GM12891 (cell line): ENCODE measurements at regions not wholly inside any gene's neighbourhood (a gene's known extent, or its start where the extent isn't known, plus 50 kb on each side); places are given as distances from the start of the nearest gene placed in this dataset.

Experiments used
- POLR2A ChIP-seq: IDR thresholded peaks from 2 replicates; pipeline ENCODE4 v1.6.1; 2011; ENCODE audit warnings: low read depth, low read length, control low read depth
- POLR2AphosphoS5 ChIP-seq: IDR thresholded peaks from 2 replicates; pipeline ENCODE4 v1.6.1; 2011; ENCODE audit warnings: low read depth, low read length, control low read depth
- SPI1 ChIP-seq: IDR thresholded peaks from 2 replicates; pipeline ENCODE4 v1.6.1; 2011; ENCODE audit warnings: low read depth, low read length, control low read depth
- TAF1 ChIP-seq: IDR thresholded peaks from 2 replicates; pipeline ENCODE4 v1.6.1; 2011; ENCODE audit warnings: low read depth, low read length, control low read depth

GRCh38 chr10:117638200-117638599 is 95.7 kb downstream of the EMX2 start:
- TF ChIP-seq POLR2AphosphoS5 (no peak), POLR2A (no peak), TAF1 (no peak), SPI1 (no peak)
